ENCODE measurements at regions not wholly inside any gene's neighbourhood (a gene's known extent, or its start where the extent isn't known, plus 50 kb on each side); places are given as distances from the start of the nearest gene placed in this dataset.
A peak's percentile ranks its signal among the peaks of the same experiment; 100 is the strongest.

- intact Hi-C loops (cut with DNase I): no loop called here
These were observed 613.6 kb upstream of the USP15 start for GRCh38 chr12:61646639-61647038.

GRCh38 chr12:61647566-61647965, 612.6 kb upstream of the USP15 start:
- DNase-seq: peak in 2 of 10 donors; percentile 66 to 83
- intact Hi-C loops (cut with DNase I): no loop called here

More at GRCh38 chr12:61646639-61647038, 613.6 kb upstream of the USP15 start:
- DNase-seq: no peak

- DNase-seq: no peak
- intact Hi-C loops (cut with DNase I): no loop called here
These were observed 607.9 kb upstream of the USP15 start for GRCh38 chr12:61652265-61652664.

GRCh38 chr12:61654698-61655097, 605.5 kb upstream of the USP15 start:
- DNase-seq: peak in 1 of 10 donors; percentile 4
- intact Hi-C loops (cut with DNase I): no loop called here

- intact Hi-C loops (cut with DNase I): no loop called here
These were observed 605.0 kb upstream of the USP15 start for GRCh38 chr12:61655241-61655640.

GRCh38 chr12:61667676-61668075, 592.5 kb upstream of the USP15 start:
- no peak for DNase-seq
- intact Hi-C loops (cut with DNase I): no loop called here

More at GRCh38 chr12:61655241-61655640, 605.0 kb upstream of the USP15 start:
- DNase-seq: no peak

- intact Hi-C loops (cut with DNase I): no loop called here
- no peak for DNase-seq
These were observed 583.7 kb upstream of the USP15 start for GRCh38 chr12:61676520-61676919.

- no peak for DNase-seq
- intact Hi-C loops (cut with DNase I): no loop called here
These were observed 572.8 kb upstream of the USP15 start for GRCh38 chr12:61687407-61687806.

GRCh38 chr12:61694214-61694613, 566.0 kb upstream of the USP15 start:
- intact Hi-C loops (cut with DNase I): no loop called here
- DNase-seq: peak in 1 of 10 donors; percentile 13

- intact Hi-C loops (cut with DNase I): no loop called here
- DNase-seq: no peak
These were observed 558.7 kb upstream of the USP15 start for GRCh38 chr12:61701471-61701870.

GRCh38 chr12:61706783-61707182, 553.4 kb upstream of the USP15 start:
- no peak for DNase-seq
- intact Hi-C loops (cut with DNase I): no loop called here

GRCh38 chr12:61713121-61713520, 547.1 kb upstream of the USP15 start:
- intact Hi-C loops (cut with DNase I): no loop called here
- DNase-seq: no peak

GRCh38 chr12:61717986-61718385, 542.2 kb upstream of the USP15 start:
- intact Hi-C loops (cut with DNase I): no loop called here

GRCh38 chr12:61739925-61740324, 520.3 kb upstream of the USP15 start:
- no peak for DNase-seq
- intact Hi-C loops (cut with DNase I): no loop called here

More at GRCh38 chr12:61717986-61718385, 542.2 kb upstream of the USP15 start:
- DNase-seq: no peak

- no peak for DNase-seq
These were observed 509.6 kb upstream of the USP15 start for GRCh38 chr12:61750604-61751003.

GRCh38 chr12:61754214-61754613, 506.0 kb upstream of the USP15 start:
- intact Hi-C loops (cut with DNase I): no loop called here
- DNase-seq: no peak

More at GRCh38 chr12:61750604-61751003, 509.6 kb upstream of the USP15 start:
- intact Hi-C loops (cut with DNase I): no loop called here

- intact Hi-C loops (cut with DNase I): no loop called here
These were observed 502.2 kb upstream of the USP15 start for GRCh38 chr12:61757831-61758505.

GRCh38 chr12:61758661-61759060, 501.5 kb upstream of the USP15 start:
- DNase-seq: no peak
- intact Hi-C loops (cut with DNase I): no loop called here

More at GRCh38 chr12:61757831-61758505, 502.2 kb upstream of the USP15 start:
- DNase-seq: no peak

GRCh38 chr12:61765926-61766325, 494.3 kb upstream of the USP15 start:
- DNase-seq: no peak
- intact Hi-C loops (cut with DNase I): no loop called here

GRCh38 chr12:61780435-61780834, 479.8 kb upstream of the USP15 start:
- DNase-seq: no peak
- intact Hi-C loops (cut with DNase I): no loop called here

- intact Hi-C loops (cut with DNase I): no loop called here
- DNase-seq: no peak
These were observed 479.1 kb upstream of the USP15 start for GRCh38 chr12:61781021-61781581.

- intact Hi-C loops (cut with DNase I): no loop called here
- no peak for DNase-seq
These were observed 463.4 kb upstream of the USP15 start for GRCh38 chr12:61796846-61797245.
